Pons (tissue), 1 donor: ENCODE measurements at regions not wholly inside any gene's neighbourhood (a gene's known extent, or its start where the extent isn't known, plus 50 kb on each side); places are given as distances from the start of the nearest gene placed in this dataset.

Experiments used
- DNase-seq: peaks from one replicate; pipeline ENCODE4 v3.0.0-alpha.2; 2016; ENCODE audit warnings: low spot score

DNA sequence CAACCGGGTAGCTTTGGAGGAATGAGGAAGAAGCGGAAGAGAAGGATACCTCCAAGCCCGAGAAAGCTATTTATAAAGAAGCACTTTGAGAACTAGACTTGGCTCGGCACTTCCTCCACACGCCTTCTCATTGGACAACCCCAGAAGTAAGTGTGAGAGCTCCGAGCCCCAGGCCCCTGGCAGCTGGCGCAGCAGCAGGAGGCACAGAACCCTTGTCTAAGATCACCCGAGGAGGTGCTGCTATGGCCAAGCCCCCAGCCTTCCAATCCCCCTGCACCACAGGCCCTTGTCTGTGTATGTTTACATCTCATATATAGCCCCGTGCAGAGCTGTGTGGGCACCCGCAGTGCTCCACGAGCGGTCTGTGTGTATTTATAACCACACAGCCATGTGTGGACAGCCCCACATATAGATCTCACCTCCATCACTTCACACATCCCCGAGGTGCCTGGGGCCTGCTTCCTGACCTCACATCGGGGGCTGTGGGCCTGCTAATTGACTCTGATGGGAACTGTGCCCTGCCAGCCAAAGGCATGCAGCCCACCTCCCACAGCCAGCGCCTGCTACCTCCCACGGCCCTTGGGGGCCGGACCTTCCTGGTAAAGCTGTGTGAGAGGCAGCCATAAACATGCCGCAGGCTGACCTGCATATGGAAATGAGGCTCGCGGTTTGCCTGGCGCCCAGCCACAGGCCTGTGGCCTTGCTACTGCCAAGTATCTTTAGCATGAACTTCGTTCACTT lies 96.1 kb downstream of the C17orf67 start:
- no peak for DNase-seq

DNA sequence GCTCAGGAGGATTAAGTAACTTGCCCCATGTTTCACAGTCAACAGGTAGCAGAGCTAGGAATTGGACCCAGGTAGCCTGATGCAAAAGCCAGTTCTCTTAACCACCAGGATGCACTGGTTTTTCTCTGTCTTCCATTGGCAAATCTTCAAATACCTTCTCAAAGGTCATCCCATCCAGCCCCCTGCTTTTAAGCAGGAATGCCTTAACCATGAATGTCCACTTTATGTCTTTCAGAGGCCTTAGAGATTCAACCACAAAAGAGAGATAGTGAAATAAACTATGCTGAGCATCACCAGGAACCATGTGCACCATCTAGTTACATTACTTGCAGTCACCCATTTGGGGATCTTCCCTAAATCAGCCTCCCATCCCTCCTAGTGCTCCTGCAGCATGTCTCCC lies 94.3 kb downstream of the C17orf67 start:
- DNase-seq = no peak

DNA sequence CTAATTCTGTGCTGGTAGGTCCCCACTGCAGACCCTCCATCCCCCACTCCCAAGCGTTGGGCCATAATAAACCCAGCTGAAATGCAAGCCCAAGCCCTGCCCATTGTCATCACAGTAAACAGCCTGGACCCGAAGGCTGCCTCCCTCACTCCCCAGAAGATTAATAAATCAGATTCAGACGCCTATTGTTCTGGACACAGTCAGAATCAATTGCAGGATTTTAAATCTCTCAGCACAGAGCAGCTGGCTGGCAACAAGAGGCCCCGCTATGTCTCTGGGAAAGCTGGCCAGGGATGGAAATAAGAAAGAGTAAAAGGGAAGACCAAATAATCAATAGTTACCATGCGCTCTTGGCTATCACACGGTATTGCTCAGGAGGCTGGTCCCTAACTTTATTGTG lies 93.9 kb downstream of the C17orf67 start:
- no peak for DNase-seq

DNA sequence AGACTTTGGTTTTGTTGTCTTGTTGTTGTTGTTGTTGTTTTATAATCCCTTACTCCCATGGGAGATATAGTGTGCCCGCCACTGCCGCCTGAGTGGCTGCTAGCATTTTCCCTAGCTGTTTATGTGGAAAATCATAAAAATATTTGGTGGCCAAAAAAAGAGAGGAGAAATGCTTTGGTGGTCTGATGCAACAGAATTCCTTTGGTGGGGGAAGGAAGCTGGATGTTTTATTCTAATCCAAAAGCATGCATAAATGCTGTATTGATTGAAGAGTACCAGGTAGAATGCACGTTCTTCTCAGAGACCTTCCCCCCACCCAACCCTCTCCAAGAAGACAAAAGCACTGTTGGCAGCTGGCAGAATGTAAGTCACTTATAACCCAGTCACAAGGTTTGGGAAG lies 93.2 kb downstream of the C17orf67 start:
- no peak for DNase-seq
